ENCODE measurements at regions not wholly inside any gene's neighbourhood (a gene's known extent, or its start where the extent isn't known, plus 50 kb on each side); places are given as distances from the start of the nearest gene placed in this dataset.

DNA sequence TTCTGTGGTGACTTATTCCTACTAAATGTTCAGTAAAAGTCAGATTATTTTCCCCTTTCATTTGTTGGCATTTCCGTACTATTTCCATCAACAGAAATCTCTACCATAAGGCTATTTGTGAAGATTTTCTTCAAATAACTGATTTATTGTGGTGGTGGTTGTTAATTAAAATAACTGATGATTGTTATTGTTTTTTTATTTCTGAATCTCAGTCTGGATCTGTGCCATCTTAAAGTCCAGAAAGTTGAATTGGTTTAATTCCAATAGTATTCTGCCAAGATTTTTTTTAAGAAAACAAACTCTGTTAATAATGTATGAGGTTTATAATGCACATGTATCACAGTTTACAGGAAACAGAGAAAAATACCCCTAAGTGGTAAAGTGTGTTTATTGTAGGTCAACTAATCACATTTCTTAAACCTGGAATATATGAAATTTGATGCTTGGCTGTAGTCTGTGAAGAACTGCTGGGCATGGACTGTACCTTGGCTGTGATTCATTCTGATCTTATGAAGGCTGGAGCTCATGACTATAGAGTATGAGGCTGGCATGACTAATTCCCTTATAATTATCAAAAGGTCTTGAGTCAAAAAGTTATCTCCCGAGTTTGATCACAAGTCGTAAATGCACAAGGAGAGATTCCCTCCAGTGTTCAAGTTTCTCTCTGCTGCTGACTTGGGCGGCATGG lies 134.2 kb upstream of the RND3 start (continued):
- no peak for TF ChIP-seq REST (IDR thresholded peaks at IDR 0.05)

DNA sequence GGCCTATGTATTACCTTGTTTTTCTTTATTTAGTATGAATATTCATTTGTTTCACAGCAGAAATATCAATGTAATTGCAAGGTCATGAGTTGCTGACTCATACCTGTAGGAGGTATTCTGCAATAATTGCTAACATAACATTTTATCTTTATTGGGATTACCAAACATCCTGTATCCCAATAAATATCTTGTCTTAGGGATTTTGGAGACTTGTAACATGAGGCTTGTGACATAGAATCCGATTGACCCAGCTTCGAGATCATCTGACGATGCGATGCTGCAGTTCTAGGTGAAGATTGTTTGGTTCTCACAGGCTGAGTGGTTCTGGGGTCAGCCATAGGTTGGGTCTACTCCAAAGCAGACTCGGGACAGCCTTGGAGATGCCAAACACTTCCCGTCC lies 133.4 kb upstream of the RND3 start:
- H3K27ac ChIP-seq (ENCODE audit: low read depth in 1 of 2, low read length in 2 of 2): peak overlapping the region; percentile 0 to 4
- H3K4me3 ChIP-seq (ENCODE audit: low read depth in 1 of 3, low read length in 3 of 3): no peak overlapping the region
- DNase-seq (ENCODE audit: low spot score): no peak
- no peaks in the 10 kb centered on the region for H3K9me3 ChIP-seq (ENCODE audit: control insufficient read depth in 4 of 4, low read length in 3 of 4)
- no peak overlapping the region for H3K9ac ChIP-seq (ENCODE audit: low read depth in 1 of 2, low read length in 2 of 2)
- H3K4me1 ChIP-seq (ENCODE audit: control insufficient read depth in 4 of 4, insufficient read depth in 4 of 4, low read length in 3 of 4): peaks cover 0 to 2% (median 0%) of the 10 kb centered on the region in 4 donors
- TF ChIP-seq, protein P1, sequence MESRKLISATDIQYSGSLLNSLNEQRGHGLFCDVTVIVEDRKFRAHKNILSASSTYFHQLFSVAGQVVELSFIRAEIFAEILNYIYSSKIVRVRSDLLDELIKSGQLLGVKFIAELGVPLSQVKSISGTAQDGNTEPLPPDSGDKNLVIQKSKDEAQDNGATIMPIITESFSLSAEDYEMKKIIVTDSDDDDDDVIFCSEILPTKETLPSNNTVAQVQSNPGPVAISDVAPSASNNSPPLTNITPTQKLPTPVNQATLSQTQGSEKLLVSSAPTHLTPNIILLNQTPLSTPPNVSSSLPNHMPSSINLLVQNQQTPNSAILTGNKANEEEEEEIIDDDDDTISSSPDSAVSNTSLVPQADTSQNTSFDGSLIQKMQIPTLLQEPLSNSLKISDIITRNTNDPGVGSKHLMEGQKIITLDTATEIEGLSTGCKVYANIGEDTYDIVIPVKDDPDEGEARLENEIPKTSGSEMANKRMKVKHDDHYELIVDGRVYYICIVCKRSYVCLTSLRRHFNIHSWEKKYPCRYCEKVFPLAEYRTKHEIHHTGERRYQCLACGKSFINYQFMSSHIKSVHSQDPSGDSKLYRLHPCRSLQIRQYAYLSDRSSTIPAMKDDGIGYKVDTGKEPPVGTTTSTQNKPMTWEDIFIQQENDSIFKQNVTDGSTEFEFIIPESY (IDR thresholded peaks at IDR 0.05): no peak
- no peak for TF ChIP-seq JUND (IDR thresholded peaks at IDR 0.05)
- TF ChIP-seq REST (IDR thresholded peaks at IDR 0.05): no peak
- no peak for TF ChIP-seq RAD21 (IDR thresholded peaks at IDR 0.05)
- TF ChIP-seq, protein P2, sequence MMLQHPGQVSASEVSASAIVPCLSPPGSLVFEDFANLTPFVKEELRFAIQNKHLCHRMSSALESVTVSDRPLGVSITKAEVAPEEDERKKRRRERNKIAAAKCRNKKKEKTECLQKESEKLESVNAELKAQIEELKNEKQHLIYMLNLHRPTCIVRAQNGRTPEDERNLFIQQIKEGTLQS (IDR thresholded peaks at IDR 0.05): no peak
- TF ChIP-seq, protein P3, sequence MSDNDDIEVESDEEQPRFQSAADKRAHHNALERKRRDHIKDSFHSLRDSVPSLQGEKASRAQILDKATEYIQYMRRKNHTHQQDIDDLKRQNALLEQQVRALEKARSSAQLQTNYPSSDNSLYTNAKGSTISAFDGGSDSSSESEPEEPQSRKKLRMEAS (IDR thresholded peaks at IDR 0.05): no peak
- no peak for TF ChIP-seq HNF4A (conservative IDR thresholded peaks at IDR 0.05)
- no peak for TF ChIP-seq CTCF (IDR thresholded peaks at IDR 0.05; ENCODE audit: low read depth, low read length, missing input control)
- no peak for TF ChIP-seq GABPA (IDR thresholded peaks at IDR 0.05 in 1 of 2, conservative IDR thresholded peaks at IDR 0.05 in 1 of 2)
- no peak for TF ChIP-seq RXRA (IDR thresholded peaks at IDR 0.05)
- TF ChIP-seq NR2F2 (IDR thresholded peaks at IDR 0.05): no peak
- no peak for TF ChIP-seq HNF4G (IDR thresholded peaks at IDR 0.05)
- TF ChIP-seq YY1 (IDR thresholded peaks at IDR 0.05): no peak
- no peak for TF ChIP-seq SP1 (IDR thresholded peaks at IDR 0.05)
- TF ChIP-seq FOXA1 (IDR thresholded peaks at IDR 0.05): no peak
- TF ChIP-seq FOXA2 (IDR thresholded peaks at IDR 0.05): no peak
- TF ChIP-seq EGR1 (IDR thresholded peaks at IDR 0.05; ENCODE audit: low read depth in 2 of 2): no peak
- no peak for TF ChIP-seq TAF1 (conservative IDR thresholded peaks at IDR 0.05)
- 87% methylated on average over 6 of the region's 6 CpGs for WGBS
- H3K27me3 ChIP-seq (ENCODE audit: control insufficient read depth in 4 of 4, insufficient read depth in 4 of 4, low read length in 3 of 4): no peaks in the 10 kb centered on the region
- no peaks in the 10 kb centered on the region for H3K36me3 ChIP-seq (ENCODE audit: control insufficient read depth in 4 of 4, insufficient read depth in 3 of 4, low read depth in 1 of 4, low read length in 3 of 4)

Measured in liver (tissue), 8 donors.